Stomach smooth muscle (tissue), 2 donors: ENCODE measurements at regions not wholly inside any gene's neighbourhood (a gene's known extent, or its start where the extent isn't known, plus 50 kb on each side); places are given as distances from the start of the nearest gene placed in this dataset.

Experiments used
- H3K27ac ChIP-seq: one replicate; pipeline ENCODE4 v1.7.0; 2013; ENCODE audit warnings: mild to moderate bottlenecking, low read length, inconsistent platforms
- H3K27me3 ChIP-seq, 2 donors: one replicate each; pipeline ENCODE4 v1.7.0; 2013; ENCODE audit warnings: low read length in 2 of 2; ENCODE audit not compliant: insufficient read depth in 2 of 2, control insufficient read depth in 1 of 2
- H3K36me3 ChIP-seq, 2 donors: one replicate each; pipeline ENCODE4 v1.7.0; 2013; ENCODE audit warnings: low read length in 2 of 2; ENCODE audit not compliant: control insufficient read depth in 2 of 2, insufficient read depth in 2 of 2
- H3K4me1 ChIP-seq: one replicate; pipeline ENCODE4 v1.7.0; 2013; ENCODE audit warnings: low read length; ENCODE audit not compliant: control insufficient read depth, insufficient read depth
- H3K4me3 ChIP-seq, 2 donors: one replicate each; pipeline ENCODE4 v1.7.0; 2013; ENCODE audit warnings: low read length in 2 of 2
- H3K9ac ChIP-seq, 2 donors: one replicate each; pipeline ENCODE4 v1.7.0; 2013; ENCODE audit warnings: low read length in 2 of 2, mild to moderate bottlenecking in 1 of 2
- H3K9me3 ChIP-seq, 2 donors: one replicate each; pipeline ENCODE4 v1.7.0; 2013; ENCODE audit warnings: low read length in 2 of 2; ENCODE audit not compliant: control insufficient read depth in 2 of 2
- donor health status: healthy.
- donor health status: Pancreatic carcinoma.

- Histone ChIP-seq H3K4me3 (no peak overlapping the region), H3K9ac (no peak overlapping the region), H3K27me3 (no peaks in the 10 kb centered on the region), H3K27ac (no peak overlapping the region), H3K4me1 (no peaks in the 10 kb centered on the region), H3K9me3 (no peaks in the 10 kb centered on the region), H3K36me3 (no peaks in the 10 kb centered on the region)
Observed at GRCh38 chr15:26325495-26325894, 447.4 kb downstream of the GABRB3 start.

- Histone ChIP-seq H3K36me3 (no peaks in the 10 kb centered on the region), H3K27me3 (no peaks in the 10 kb centered on the region), H3K27ac (no peak overlapping the region), H3K4me3 (no peak overlapping the region), H3K9me3 (no peaks in the 10 kb centered on the region), H3K4me1 (no peaks in the 10 kb centered on the region), H3K9ac (no peak overlapping the region)
Observed at GRCh38 chr15:26323566-26323965, 449.3 kb downstream of the GABRB3 start.

- Histone ChIP-seq H3K4me3 (no peak overlapping the region), H3K4me1 (no peaks in the 10 kb centered on the region), H3K9ac (no peak overlapping the region), H3K27me3 (no peaks in the 10 kb centered on the region), H3K36me3 (no peaks in the 10 kb centered on the region), H3K9me3 (no peaks in the 10 kb centered on the region), H3K27ac (no peak overlapping the region)
Observed at GRCh38 chr15:26318689-26319088, 454.2 kb downstream of the GABRB3 start.

- Histone ChIP-seq H3K4me1 (no peaks in the 10 kb centered on the region), H3K27ac (no peak overlapping the region), H3K27me3 (no peaks in the 10 kb centered on the region), H3K36me3 (no peaks in the 10 kb centered on the region), H3K9ac (no peak overlapping the region), H3K9me3 (no peaks in the 10 kb centered on the region), H3K4me3 (no peak overlapping the region)
Observed at GRCh38 chr15:26314577-26314976, 451.4 kb upstream of the ATP10A start.

- H3K27ac ChIP-seq = no peak overlapping the region
- no peaks in the 10 kb centered on the region for H3K27me3 ChIP-seq
- H3K9ac ChIP-seq = no peak overlapping the region
- no peaks in the 10 kb centered on the region for H3K36me3 ChIP-seq
- H3K4me3 ChIP-seq = no peak overlapping the region
- no peaks in the 10 kb centered on the region for H3K4me1 ChIP-seq
- no peaks in the 10 kb centered on the region for H3K9me3 ChIP-seq
Observed at GRCh38 chr15:26311710-26312236, 448.6 kb upstream of the ATP10A start.

- no peak overlapping the region for H3K9ac ChIP-seq
- H3K27me3 ChIP-seq = peaks cover 0 to 2% of the 10 kb centered on the region in 2 donors
- H3K9me3 ChIP-seq = no peaks in the 10 kb centered on the region
- no peak overlapping the region for H3K27ac ChIP-seq
- no peaks in the 10 kb centered on the region for H3K36me3 ChIP-seq
- no peak overlapping the region for H3K4me3 ChIP-seq
- H3K4me1 ChIP-seq = peaks cover 6% of the 10 kb centered on the region
Observed at GRCh38 chr15:26298659-26299170, 435.6 kb upstream of the ATP10A start.

GRCh38 chr15:26298010-26298658 lies 435.0 kb upstream of the ATP10A start:
- Histone ChIP-seq H3K27ac (no peak overlapping the region), H3K36me3 (no peaks in the 10 kb centered on the region), H3K9ac (no peak overlapping the region), H3K27me3 (peaks cover 0 to 2% of the 10 kb centered on the region in 2 donors), H3K4me3 (no peak overlapping the region), H3K4me1 (peaks cover 6% of the 10 kb centered on the region), H3K9me3 (no peaks in the 10 kb centered on the region)

- Histone ChIP-seq H3K27me3 (peaks cover 0 to 2% of the 10 kb centered on the region in 2 donors), H3K36me3 (no peaks in the 10 kb centered on the region), H3K9ac (no peak overlapping the region), H3K9me3 (no peaks in the 10 kb centered on the region), H3K4me3 (no peak overlapping the region), H3K27ac (no peak overlapping the region), H3K4me1 (peaks cover 6% of the 10 kb centered on the region)
Observed at GRCh38 chr15:26295336-26296085, 432.4 kb upstream of the ATP10A start.

GRCh38 chr15:26294059-26294689 lies 431.0 kb upstream of the ATP10A start:
- H3K4me3 ChIP-seq = no peak overlapping the region
- H3K9me3 ChIP-seq = no peaks in the 10 kb centered on the region
- H3K27me3 ChIP-seq = peaks cover 0 to 2% of the 10 kb centered on the region in 2 donors
- H3K4me1 ChIP-seq = peaks cover 6% of the 10 kb centered on the region
- H3K27ac ChIP-seq = no peak overlapping the region
- no peaks in the 10 kb centered on the region for H3K36me3 ChIP-seq
- no peak overlapping the region for H3K9ac ChIP-seq

- H3K9me3 ChIP-seq = peaks cover 0 to 5% of the 10 kb centered on the region in 2 donors
- no peaks in the 10 kb centered on the region for H3K4me1 ChIP-seq
- H3K4me3 ChIP-seq = no peak overlapping the region
- H3K36me3 ChIP-seq = no peaks in the 10 kb centered on the region
- H3K27ac ChIP-seq = no peak overlapping the region
- no peak overlapping the region for H3K9ac ChIP-seq
- no peaks in the 10 kb centered on the region for H3K27me3 ChIP-seq
Observed at GRCh38 chr15:26287381-26287780, 424.3 kb upstream of the ATP10A start.
